HG03139 (cell line): ENCODE measurements at regions not wholly inside any gene's neighbourhood (a gene's known extent, or its start where the extent isn't known, plus 50 kb on each side); places are given as distances from the start of the nearest gene placed in this dataset.

ENCODE experiments used
- ATAC-seq: cut with Tn5 transposase; IDR thresholded peaks from one replicate; pipeline ENCODE4 v1.9.1; 2021; ENCODE audit not compliant: unreplicated experiment

DNA sequence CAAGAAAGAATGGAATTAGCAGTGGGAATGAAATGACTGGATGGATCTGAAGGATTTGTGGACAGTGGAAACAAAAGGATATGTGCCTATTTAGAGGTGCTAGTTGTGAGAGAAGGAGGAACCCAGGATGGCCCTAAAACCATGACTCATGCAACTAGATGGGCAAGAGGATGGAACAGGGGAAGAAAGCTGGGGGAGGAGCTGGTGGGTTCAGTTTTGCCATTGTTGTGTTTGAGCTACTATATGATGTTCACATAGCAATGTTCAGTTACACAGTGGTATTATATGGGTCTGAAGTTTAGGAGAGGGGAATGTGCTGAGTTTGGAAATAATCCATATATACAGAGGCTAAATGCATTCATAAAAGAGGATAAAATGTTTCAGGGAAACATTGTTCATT is 125.7 kb upstream of the SSTR4 start:
- ATAC-seq: no peak

DNA sequence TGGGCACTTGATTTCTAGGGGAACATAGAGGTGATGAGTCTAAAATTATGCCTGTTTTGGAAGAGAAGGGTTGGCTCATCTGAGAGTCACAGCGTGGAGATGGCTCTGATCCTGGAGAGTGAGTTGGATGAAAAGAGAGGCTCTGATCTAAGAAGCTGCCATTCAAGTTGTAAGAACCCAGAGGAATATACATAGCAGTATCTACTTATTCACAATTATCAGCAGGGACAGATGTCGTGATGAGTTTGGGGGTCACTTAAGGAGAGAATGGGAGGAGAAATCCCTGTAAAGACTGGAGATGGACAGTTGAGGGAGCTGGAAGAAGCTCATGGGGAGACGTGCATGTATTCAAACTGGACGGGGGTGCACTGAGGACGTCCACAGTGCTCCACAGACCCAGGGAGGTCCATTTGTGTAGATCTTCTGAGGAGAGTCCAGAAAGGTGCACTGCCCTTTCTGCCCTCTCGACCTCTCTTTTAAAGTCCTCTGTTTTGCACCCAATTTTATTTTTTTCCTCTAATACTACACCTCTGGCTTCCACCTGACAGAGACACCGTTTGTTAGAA is 124.7 kb upstream of the SSTR4 start:
- ATAC-seq: no peak

- no peak for ATAC-seq
Measured at GRCh38 chr20:22914291-22914690, 120.8 kb upstream of the SSTR4 start.

DNA sequence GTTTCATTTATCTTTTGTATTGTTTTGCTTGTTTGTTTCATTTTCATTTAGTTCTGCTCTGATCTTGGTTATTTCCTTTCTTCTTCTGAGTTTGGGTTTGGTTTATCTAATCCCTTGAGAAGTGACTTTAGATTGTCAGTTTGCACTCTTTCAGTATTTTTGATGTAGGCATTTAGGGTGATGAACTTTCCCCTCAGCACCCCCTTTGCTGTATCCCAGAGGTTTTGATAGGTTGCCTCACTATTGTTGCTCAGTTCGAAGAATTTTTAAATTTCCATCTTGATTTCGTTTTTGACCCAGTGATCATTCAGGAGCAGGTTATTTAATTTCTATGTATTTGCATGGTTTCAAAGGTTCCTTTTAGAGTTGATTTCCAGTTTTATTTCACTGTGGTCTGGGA is 119.6 kb upstream of the SSTR4 start:
- ATAC-seq: no peak

- no peak for ATAC-seq
Measured at GRCh38 chr20:22916021-22916842, 118.9 kb upstream of the SSTR4 start.

DNA sequence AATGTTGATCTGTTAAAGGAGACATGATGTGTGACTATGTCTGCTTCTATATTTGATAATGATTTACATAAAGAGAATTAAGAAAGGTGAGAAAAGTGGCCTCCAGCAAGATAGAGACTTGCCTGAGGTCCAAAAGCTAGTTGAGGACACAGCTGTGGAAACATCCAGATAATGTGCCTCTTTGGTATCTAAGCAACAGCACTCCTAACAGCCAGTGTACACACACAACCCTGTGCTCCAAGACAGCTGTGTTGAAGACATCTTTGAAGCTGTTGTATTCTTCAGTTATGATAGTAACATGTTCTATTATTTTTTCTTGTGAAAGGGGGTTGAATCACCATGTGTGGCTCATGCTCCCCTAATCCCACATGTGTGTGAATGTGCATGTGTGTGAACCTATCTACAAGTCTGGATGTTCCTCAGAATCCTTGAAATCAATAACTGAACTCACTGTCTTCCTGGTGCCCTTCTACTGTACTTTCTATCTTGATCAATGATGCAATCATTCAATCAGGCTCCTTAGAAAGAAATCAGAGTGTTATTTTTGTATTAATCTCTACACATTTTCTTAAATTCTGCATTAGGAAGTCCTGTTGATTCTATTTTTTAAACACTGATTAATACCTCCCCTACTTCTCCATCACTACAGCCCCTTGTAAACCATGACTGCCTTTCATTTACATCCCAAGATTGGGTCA is 116.7 kb upstream of the SSTR4 start:
- no peak for ATAC-seq

GRCh38 chr20:22920898-22921297 is 114.2 kb upstream of the SSTR4 start:
- ATAC-seq: no peak

GRCh38 chr20:22921595-22922421 is 113.3 kb upstream of the SSTR4 start:
- no peak for ATAC-seq

DNA sequence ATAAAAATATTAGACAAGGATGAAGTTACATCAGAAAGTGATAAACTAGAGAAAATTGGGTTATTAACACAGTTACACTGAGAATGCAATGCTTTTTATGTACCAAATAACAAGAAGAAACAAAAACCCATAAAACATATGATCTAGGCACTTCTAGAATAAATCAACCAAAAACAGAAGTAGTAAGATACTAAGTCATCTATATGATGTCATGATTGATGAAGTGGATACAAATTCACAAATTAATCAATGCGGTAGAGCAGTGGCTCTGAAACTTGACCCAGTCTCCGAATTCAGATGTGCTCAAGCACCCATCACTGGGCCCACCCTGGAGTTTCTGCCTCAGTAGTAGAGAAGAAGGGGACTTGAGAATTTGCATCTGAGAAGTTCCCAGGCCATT is 112.1 kb upstream of the SSTR4 start:
- no peak for ATAC-seq

GRCh38 chr20:22924046-22924737 is 110.9 kb upstream of the SSTR4 start:
- no peak for ATAC-seq

- ATAC-seq: no peak
Measured at GRCh38 chr20:22924949-22925612, 110.0 kb upstream of the SSTR4 start.

- no peak for ATAC-seq
Measured at GRCh38 chr20:22925613-22925983, 109.5 kb upstream of the SSTR4 start.

GRCh38 chr20:22927537-22927936 is 107.6 kb upstream of the SSTR4 start:
- no peak for ATAC-seq

DNA sequence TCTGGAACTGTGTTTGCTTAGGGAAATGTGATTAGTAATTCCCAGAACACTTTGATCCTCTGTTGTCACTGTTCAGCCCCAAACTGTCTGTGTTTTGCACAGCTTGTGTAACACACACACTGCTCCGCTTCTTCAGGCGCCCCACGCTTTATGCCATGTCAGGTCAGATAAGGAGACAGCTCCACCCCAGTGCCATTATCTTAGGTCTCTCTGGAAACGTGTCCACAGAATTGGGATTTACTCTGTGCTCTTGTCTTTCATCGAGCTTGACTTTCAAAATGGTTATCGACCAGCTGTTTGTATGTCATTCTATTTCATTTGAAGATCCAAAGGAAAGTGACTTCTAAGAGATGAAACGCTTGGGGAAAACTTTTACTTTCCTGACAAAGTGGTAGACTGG is 106.4 kb upstream of the SSTR4 start:
- no peak for ATAC-seq

- ATAC-seq: no peak
Measured at GRCh38 chr20:22929661-22930060, 105.5 kb upstream of the SSTR4 start.

DNA sequence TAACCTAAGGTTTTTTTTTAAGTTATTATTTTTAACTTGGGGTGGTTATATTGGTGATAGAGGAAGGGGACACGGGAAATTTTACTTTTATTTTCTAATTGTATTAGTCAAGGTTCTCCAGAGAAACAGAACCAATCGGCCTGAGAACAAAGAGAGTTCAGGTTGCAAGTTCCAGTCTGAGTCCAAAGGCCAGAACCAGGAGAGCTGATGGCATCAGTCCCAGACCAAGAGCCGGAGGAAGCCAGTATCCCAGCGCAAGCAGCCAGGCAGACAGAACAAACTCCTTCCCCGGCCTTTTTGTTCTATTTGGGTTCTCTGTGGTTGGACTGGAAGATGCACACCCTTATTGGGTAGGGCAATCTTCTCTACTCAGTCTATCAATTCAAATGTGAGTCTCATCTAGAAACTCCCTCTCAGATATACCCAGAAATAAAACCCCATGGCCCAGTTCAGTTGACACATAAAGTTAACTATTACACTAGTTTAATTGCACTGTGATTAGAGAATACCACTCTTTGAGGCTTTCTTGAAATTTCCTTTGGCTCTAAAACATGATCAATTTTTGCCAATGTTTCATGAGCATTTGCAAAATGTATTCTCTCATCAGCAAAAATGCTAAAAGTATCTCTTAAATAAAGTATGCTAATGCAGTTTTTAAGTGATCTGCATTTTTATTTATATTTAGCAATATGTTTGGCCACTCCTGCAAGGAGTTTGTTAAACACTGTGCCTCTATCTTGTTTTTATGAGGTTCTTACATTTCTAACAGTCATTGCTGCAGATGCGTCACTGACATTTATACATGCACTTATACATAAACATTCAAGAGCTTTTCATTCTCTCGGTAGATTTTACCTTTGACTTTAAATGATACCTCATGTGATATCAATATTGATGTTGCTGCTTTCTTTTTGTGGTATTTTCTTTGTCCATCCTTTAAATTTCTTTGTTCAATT is 103.2 kb upstream of the SSTR4 start:
- no peak for ATAC-seq

DNA sequence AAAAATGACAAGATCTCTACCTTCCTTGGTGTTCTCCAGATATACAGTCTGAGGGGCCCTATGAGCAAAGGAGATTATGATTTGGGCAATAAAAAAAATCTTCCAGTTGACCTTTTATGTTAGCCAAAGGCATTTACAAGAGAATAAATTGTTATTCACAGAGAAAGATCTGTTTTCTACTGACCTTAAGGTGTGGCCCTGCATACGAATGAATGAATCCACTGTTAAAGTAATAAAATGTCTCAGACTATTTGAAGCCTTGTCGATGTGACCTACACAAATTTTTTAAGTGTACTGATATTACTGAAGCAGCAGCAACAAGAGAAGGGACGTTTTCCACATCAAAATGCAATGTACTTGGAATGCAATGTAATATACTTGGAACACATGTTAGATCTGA is 95.9 kb upstream of the SSTR4 start:
- ATAC-seq: no peak

DNA sequence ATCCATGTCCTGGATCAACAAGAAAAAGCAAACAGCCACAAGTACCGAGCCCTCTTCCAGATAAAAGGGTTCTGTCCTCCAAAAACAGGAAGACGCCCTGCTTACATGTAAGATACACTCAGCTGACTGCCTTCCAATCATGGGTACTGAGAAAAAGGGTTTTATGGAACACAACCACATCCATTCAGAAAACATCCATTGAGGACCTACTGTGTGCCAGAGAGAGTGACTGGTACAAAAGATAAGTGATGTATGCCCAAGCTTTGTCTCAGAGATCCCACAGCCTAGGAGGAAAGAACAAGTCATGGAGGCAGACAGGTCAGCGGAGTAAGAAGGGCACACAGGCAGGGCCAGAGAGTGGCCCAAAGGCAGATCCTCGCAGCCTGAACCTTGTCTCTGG is 94.8 kb upstream of the SSTR4 start:
- no peak for ATAC-seq

DNA sequence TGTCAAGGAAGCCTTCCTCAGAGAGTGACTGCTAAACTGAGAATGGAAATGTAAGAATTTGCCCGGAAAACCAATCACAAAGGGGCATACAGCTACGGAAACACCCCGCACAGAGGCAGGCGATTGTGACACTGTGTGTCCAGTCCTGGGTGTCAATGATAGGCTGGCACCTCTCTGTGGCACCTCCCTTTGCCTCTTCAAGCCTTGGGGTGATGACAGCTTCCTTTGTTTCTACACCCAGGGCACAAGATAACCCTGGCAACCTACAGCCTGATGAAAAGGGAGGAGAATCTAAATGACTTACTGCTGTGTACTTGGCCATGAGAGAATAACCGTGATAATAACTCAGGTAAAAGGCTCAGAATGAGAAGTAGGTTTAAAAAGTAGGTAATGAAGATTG is 93.6 kb upstream of the SSTR4 start:
- ATAC-seq: no peak
